K562 (cell line): ENCODE measurements at regions not wholly inside any gene's neighbourhood (a gene's known extent, or its start where the extent isn't known, plus 50 kb on each side); places are given as distances from the start of the nearest gene placed in this dataset.

Experiments used
- AFF1 ChIP-seq, 2 experiments: fragments of 450-650 bp; IDR thresholded peaks; 2 replicates each; pipeline ENCODE4 v1.6.1; 2018; ENCODE audit warnings: mild to moderate bottlenecking in 2 of 2, low read depth in 1 of 2; ENCODE audit not compliant: partially characterized antibody in 2 of 2
- CBX1 ChIP-seq: sonication (generic); IDR thresholded peaks from 2 replicates; pipeline ENCODE4 v1.6.1; 2016; ENCODE audit warnings: antibody characterized with exemption, low read depth, mild to moderate bottlenecking
- HMGN3 ChIP-seq: IDR thresholded peaks from 2 replicates; pipeline ENCODE4 v1.6.1; 2011; ENCODE audit warnings: borderline replicate concordance, low read depth, mild to moderate bottlenecking, mixed read lengths, low read length; ENCODE audit not compliant: insufficient read length; ENCODE audit errors: extremely low read depth
- MAFG ChIP-seq: fragments of 450-650 bp; conservative IDR thresholded peaks from 2 replicates; pipeline ENCODE4 v1.6.1; 2016; ENCODE audit warnings: missing genetic modification characterization, missing compliant biosample characterization
- MGA ChIP-seq: fragments of 450-650 bp; IDR thresholded peaks from 2 replicates; pipeline ENCODE4 v1.6.1; 2016; ENCODE audit warnings: mild to moderate bottlenecking, moderate library complexity
- MYC ChIP-seq, 2 experiments: fragments of 250-450 bp in 1 of 2; sonication (Bioruptor Pico) in 1 of 2; IDR thresholded peaks; 2 replicates each; pipeline versions ENCODE4 v1.5.1 to v1.6.1; 2012 to 2021; ENCODE audit warnings: low read depth in 2 of 2, borderline replicate concordance in 1 of 2, improper control_type of control experiment in 1 of 2, low read length in 1 of 2, mild to moderate bottlenecking in 1 of 2, moderate library complexity in 1 of 2
- RAD21 ChIP-seq, 2 experiments: fragments of 250-450 bp in 1 of 2; fragments of 450-650 bp in 1 of 2; sonication (Bioruptor Pico) in 1 of 2; formaldehyde crosslinking in 1 of 2; IDR thresholded peaks in 1 of 2; conservative IDR thresholded peaks in 1 of 2; 2 replicates each; pipeline versions ENCODE4 v1.4.0 to v1.8.0; 2020 to 2022; ENCODE audit warnings: mild to moderate bottlenecking in 2 of 2, moderate library complexity in 1 of 2
- ZBTB7A ChIP-seq: IDR thresholded peaks from 2 replicates; pipeline ENCODE4 v1.6.1; 2011; ENCODE audit warnings: low read depth, mild to moderate bottlenecking, low read length, moderate library complexity, borderline replicate concordance; ENCODE audit not compliant: control insufficient read depth
- ZKSCAN8 ChIP-seq: fragments of 200-800 bp; sonication (Bioruptor generic); IDR thresholded peaks from 2 replicates; pipeline ENCODE4 v1.6.1; 2016; ENCODE audit warnings: missing genetic modification characterization, missing compliant biosample characterization

- TF ChIP-seq MYC (IDR thresholded peaks at IDR 0.05; ENCODE audit: low read depth, low read length) = peak; percentile 60
- peak; percentile 68; the same call in 1 of the 2 replicates for TF ChIP-seq MYC (CRISPR knock-in tag; IDR thresholded peaks at IDR 0.05; ENCODE audit: borderline replicate concordance, low read depth)
- peak in 1 of 2 experiments; percentile 29; a peak in 2 of 4 replicates for TF ChIP-seq RAD21 (CRISPR knock-in tag; conservative IDR thresholded peaks at IDR 0.05 in 1 of 2, IDR thresholded peaks at IDR 0.05 in 1 of 2)
- TF ChIP-seq MAFG = no peak; the same call in 1 of the 2 replicates
- TF ChIP-seq ZBTB7A = no peak
- TF ChIP-seq AFF1 (IDR thresholded peaks at IDR 0.05; ENCODE audit: low read depth in 1 of 2, partially characterized antibody in 2 of 2) = peak; percentile 77 to 89
- peak; percentile 46 for TF ChIP-seq MGA
- 0 out of 2 replicates have a peak, but pooled peaks have one; percentile 53 for TF ChIP-seq CBX1
- TF ChIP-seq HMGN3 = no peak
- TF ChIP-seq ZKSCAN8 (CRISPR knock-in tag) = peak; percentile 50; the same call in 1 of the 2 replicates
These were observed 65.7 kb upstream of the RTN4 start (continued) for GRCh38 chr2:55115761-55116597.
